HG03060 (cell line): ENCODE measurements at regions not wholly inside any gene's neighbourhood (a gene's known extent, or its start where the extent isn't known, plus 50 kb on each side); places are given as distances from the start of the nearest gene placed in this dataset.

Experiments used
- ATAC-seq: cut with Tn5 transposase; IDR thresholded peaks from one replicate; pipeline ENCODE4 v1.9.1; 2021; ENCODE audit warnings: low read depth, moderate number of reproducible peaks; ENCODE audit not compliant: unreplicated experiment

- no peak for ATAC-seq
These were observed 54.2 kb downstream of the S1PR1 start for GRCh38 chr1:101290922-101291561.

DNA sequence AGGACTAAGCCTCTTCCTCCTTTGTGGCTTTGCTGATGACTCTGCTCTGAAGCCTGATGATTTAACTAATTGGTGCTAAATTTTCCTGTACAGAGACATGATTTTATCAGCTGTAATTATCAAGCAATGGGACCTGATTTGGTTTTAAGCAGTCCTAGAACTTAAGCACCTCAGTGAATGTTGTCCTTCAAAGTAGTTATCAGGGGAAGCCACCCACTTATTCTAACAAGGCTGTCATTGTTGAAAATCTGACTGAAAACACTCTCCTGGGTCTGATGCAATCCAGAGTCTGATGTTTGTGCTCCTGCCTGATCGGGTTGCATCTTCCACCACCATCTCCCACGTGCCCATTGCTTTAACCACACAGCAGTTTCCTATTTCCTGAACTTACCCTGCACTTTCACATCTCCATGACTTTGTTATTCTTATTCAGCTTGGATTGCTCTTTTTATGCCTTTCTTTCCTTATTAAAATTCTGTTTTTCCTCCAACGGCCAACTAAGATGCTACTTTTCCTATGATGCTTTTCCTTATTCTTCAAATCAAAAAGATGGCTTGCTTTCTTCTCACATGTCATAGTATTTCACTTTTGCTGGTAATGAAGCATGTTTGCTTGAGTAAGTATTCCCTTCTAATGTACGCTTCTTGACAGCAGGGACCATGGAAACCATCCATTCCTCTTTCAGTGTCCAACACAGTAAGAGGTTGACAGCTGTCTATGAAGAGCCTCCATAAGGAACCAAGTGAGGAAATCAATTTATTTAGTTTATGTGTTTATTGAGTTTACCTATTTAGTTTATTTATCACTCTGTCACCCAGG, 55.0 kb downstream of the S1PR1 start:
- ATAC-seq, result no peak

GRCh38 chr1:101293461-101294051, 56.7 kb downstream of the S1PR1 start:
- peak; percentile 61 for ATAC-seq

GRCh38 chr1:101295209-101295608, 58.4 kb downstream of the S1PR1 start:
- ATAC-seq, result no peak

GRCh38 chr1:101298663-101299062, 61.8 kb downstream of the S1PR1 start:
- no peak for ATAC-seq

DNA sequence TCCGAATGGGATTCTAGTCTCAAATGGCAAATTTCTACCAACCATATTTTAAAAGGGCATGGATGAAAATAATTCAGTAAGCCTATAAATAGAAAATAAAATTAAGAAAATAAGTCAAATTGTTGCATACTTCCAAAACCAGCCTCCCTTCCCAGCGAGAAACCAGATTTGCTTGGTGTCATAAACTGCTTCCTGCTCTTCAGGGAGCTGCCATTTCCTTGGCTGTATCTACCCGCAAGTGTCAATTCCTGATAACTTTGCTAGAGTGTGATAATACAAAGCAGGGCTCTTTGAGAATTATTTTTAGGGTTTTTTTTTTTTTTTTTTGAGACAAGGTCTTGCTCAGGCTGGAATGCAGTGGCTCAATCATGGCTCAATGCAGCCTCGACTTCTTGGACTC, 62.3 kb downstream of the S1PR1 start:
- ATAC-seq, result no peak

GRCh38 chr1:101299710-101300109, 62.9 kb downstream of the S1PR1 start:
- no peak for ATAC-seq

GRCh38 chr1:101300916-101301315, 64.1 kb downstream of the S1PR1 start:
- no peak for ATAC-seq

- no peak for ATAC-seq
These were observed 64.7 kb downstream of the S1PR1 start for GRCh38 chr1:101301446-101302057.

- ATAC-seq, result no peak
These were observed 66.2 kb downstream of the S1PR1 start for GRCh38 chr1:101302831-101303511.

- no peak for ATAC-seq
These were observed 71.3 kb downstream of the S1PR1 start for GRCh38 chr1:101307985-101308689.

- peak; percentile 12 for ATAC-seq
These were observed 72.1 kb downstream of the S1PR1 start for GRCh38 chr1:101308935-101309333.

GRCh38 chr1:101309334-101310311, 72.8 kb downstream of the S1PR1 start:
- peak; percentile 30 for ATAC-seq

DNA sequence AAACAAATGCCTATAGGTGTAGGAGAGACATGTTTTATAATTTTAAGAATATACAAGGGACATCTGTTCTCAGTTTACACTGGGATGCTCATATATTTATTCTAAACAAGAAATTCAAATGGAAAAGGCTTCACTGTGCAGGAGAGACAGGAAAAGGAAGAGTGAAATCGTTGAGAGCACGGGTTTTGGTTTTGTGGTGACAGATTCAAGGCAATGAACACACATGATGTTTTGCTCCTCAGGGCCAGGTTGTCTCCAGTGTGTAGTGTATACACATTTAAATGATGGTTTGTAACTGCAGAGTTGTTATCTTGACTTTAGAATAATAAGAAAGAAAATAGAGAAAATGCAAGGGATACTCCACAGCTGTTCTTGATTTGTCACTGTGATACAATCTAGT, 73.7 kb downstream of the S1PR1 start:
- ATAC-seq, result no peak

DNA sequence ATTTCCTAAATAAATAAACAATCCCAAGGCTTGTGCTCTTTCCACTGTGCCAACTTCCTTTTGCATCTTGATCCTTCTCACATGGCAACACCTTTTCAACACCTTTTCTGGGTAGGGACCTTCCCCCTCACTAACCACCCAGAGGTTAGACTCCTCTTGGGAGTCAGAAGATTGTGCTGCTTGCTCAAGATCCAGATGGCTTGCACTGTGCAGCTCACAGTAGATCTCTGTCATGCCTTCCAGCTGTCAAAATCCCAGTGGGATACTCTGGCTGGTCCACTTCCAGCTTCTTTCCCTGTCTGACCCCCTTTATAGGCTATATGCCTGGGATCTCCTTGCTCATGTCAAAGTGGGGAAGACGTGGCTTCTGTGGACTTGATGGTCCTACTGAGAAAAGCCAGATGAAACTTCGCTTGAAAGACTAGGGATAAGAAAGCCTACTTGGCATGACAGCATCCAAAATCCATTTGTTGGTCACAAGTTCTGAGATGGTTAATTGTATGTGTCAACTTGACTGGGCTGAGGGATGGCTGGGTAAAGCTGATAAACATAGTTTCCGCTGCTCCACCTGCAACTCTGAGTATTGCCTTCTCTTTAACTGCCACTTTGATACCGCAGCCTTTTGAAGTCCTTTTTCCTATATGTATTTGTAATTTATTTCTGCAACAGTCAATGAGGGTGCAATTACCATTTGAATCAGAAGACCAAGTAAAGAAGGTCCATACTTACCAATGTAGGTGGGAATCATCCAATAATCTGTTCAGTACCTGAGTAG, 74.5 kb downstream of the S1PR1 start:
- ATAC-seq, result no peak

- no peak for ATAC-seq
These were observed 75.3 kb downstream of the S1PR1 start for GRCh38 chr1:101312147-101312546.

GRCh38 chr1:101313356-101313755, 76.5 kb downstream of the S1PR1 start:
- no peak for ATAC-seq

- ATAC-seq, result peak; percentile 29
These were observed 77.4 kb downstream of the S1PR1 start for GRCh38 chr1:101314244-101314643.
